ENCODE measurements at regions not wholly inside any gene's neighbourhood (a gene's known extent, or its start where the extent isn't known, plus 50 kb on each side); places are given as distances from the start of the nearest gene placed in this dataset.
A peak's percentile ranks its signal among the peaks of the same experiment; 100 is the strongest.
"Not testable (repeated sequence)": the region's sequence is repeated elsewhere in the genome, so short reads cannot be mapped to it uniquely, and the experiment has no call there.

- DNase-seq, result no peak
- no peaks in the 10 kb centered on the region for H3K27me3 ChIP-seq (replicated peaks in 1 of 7)
- no peaks in the 10 kb centered on the region for H3K4me1 ChIP-seq
- H3K4me3 ChIP-seq, result no peak overlapping the region
- no peak for TF ChIP-seq POLR2AphosphoS5 (IDR thresholded peaks at IDR 0.05)
- no peak for TF ChIP-seq POLR2A (IDR thresholded peaks at IDR 0.05)
- TF ChIP-seq CTCF (IDR thresholded peaks at IDR 0.05 in 8 of 11, conservative IDR thresholded peaks at IDR 0.05 in 3 of 11), result no peak
- H3K27ac ChIP-seq, result no peak overlapping the region
- H3K9me3 ChIP-seq, result peaks cover 0 to 49% (median 27%) of the 10 kb centered on the region in 8 donors
- WGBS, 5 donors, result 59 to 73% (median 63%) methylated on average over 4 of the region's 4 CpGs
- H3K36me3 ChIP-seq, result no peaks in the 10 kb centered on the region
- intact Hi-C loops (cut with DNase I; ENCODE audit: low total_unique reads), result no loop called here
Observed at GRCh38 chr13:54029720-54030119, 1001.1 kb downstream of the OLFM4 start.

- WGBS, 5 donors, result 73 to 89% (median 85%) methylated on average over 3 to 6 of the region's 6 CpGs
- DNase-seq, result peak; percentile 49
- Histone ChIP-seq H3K36me3 (no peaks in the 10 kb centered on the region), H3K4me3 (no peak overlapping the region), H3K9me3 (peaks cover 0 to 30% (median 12%) of the 10 kb centered on the region in 8 donors), H3K27ac (no peak overlapping the region), H3K4me1 (no peaks in the 10 kb centered on the region), H3K27me3 (replicated peaks in 1 of 7) (no peaks in the 10 kb centered on the region)
- intact Hi-C loops (cut with DNase I; ENCODE audit: low total_unique reads), result no loop called here
- TF ChIP-seq CTCF (IDR thresholded peaks at IDR 0.05 in 8 of 11, conservative IDR thresholded peaks at IDR 0.05 in 3 of 11) (no peak), POLR2A (IDR thresholded peaks at IDR 0.05) (no peak), POLR2AphosphoS5 (IDR thresholded peaks at IDR 0.05) (no peak)
Observed at GRCh38 chr13:54033323-54033861, 1004.8 kb downstream of the OLFM4 start.

- Histone ChIP-seq H3K27ac (no peak overlapping the region), H3K36me3 (no peaks in the 10 kb centered on the region), H3K4me3 (no peak overlapping the region), H3K4me1 (no peaks in the 10 kb centered on the region), H3K27me3 (replicated peaks in 1 of 7) (no peaks in the 10 kb centered on the region), H3K9me3 (peaks cover 0 to 30% (median 14%) of the 10 kb centered on the region in 8 donors)
- DNase-seq, result no peak
- intact Hi-C loops (cut with DNase I; ENCODE audit: low total_unique reads), result no loop called here
- TF ChIP-seq POLR2AphosphoS5 (IDR thresholded peaks at IDR 0.05), result no peak
- TF ChIP-seq POLR2A (IDR thresholded peaks at IDR 0.05), result no peak
- no peak for TF ChIP-seq CTCF (IDR thresholded peaks at IDR 0.05 in 8 of 11, conservative IDR thresholded peaks at IDR 0.05 in 3 of 11)
- WGBS, 5 donors, result 90 to 98% (median 97%) methylated on average over 2 of the region's 2 CpGs
Observed at GRCh38 chr13:54034047-54034446, 1005.4 kb downstream of the OLFM4 start.

- not testable (repeated sequence) for H3K27ac ChIP-seq; H3K27me3 ChIP-seq (replicated peaks in 1 of 7); H3K4me1 ChIP-seq; H3K36me3 ChIP-seq; H3K9me3 ChIP-seq; H3K4me3 ChIP-seq; DNase-seq
- intact Hi-C loops (cut with DNase I; ENCODE audit: low total_unique reads), result loop anchor here (10.0 kb wide), 1 partner anchor 53 kb away; no protein-coding TSS in a partner anchor
- WGBS, 5 donors, result 77 to 87% (median 81%) methylated on average over 5 of the region's 5 CpGs
Observed at GRCh38 chr13:54057416-54057815, 1028.8 kb downstream of the OLFM4 start.

GRCh38 chr13:54069958-54070357 lies 1041.3 kb downstream of the OLFM4 start:
- DNase-seq; intact Hi-C loops (cut with DNase I; ENCODE audit: low total_unique reads); H3K4me3 ChIP-seq; H3K27ac ChIP-seq; H3K27me3 ChIP-seq (replicated peaks in 1 of 7); H3K36me3 ChIP-seq; H3K4me1 ChIP-seq: not testable (repeated sequence)
- 83 to 88% (median 87%) methylated on average over 8 of the region's 8 CpGs for WGBS, 5 donors
- peaks cover 0 to 57% (median 37%) of the 10 kb centered on the region in 8 donors for H3K9me3 ChIP-seq

All from spleen (tissue), 11 donors.